ENCODE measurements at regions not wholly inside any gene's neighbourhood (a gene's known extent, or its start where the extent isn't known, plus 50 kb on each side); places are given as distances from the start of the nearest gene placed in this dataset.

DNA sequence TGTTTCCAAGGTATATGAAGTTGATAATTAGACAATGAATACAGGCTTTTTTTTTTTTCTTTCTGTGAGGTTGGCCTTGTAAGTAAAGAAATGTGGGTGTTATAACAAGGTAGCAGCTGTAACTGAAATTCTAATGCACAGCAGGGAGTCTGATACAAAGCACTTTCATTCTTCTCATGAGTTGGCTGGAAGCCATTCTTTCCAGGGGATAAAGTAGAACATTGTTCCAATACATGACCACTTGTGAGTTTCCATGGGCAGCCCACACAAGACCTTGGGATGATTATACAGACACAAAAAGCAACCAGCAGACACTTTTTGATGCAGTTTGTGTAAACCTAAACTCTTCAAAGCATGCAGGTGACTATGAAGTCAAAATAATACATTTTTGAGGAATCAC is 1785.9 kb upstream of the WWC1 start:
- in situ Hi-C loops (cut with MboI; ENCODE audit: low pct_unique_long_range_greater_than_20kb, low sequenced_read_pairs): no loop called here

DNA sequence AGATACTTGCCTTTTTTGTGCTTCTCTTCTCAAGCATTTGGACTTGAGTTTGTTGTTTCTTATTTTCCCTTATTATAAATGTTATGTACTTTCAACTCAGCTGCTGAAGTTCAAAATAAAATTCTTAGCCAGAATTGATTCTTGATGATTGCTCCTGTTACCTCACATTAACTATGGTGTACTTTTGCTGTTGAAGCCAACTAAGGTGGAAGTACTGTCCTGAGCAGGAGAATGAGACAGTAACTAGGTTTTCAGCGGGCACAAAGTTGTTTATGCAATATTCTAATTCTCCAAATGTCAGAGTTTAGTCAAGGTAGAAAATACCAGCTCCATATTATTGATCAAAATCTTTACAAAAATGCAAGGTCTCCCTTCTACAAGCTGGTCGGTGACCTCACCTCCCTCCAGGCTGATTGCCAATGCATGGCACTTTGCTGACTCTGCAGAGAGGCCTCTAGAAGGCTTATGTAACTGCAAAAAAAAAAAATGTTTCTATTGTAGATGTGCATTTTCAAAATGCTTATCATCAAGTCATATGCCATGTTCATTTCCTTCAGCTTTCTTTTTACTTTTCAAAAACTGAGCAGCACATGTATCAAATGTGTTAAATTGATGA is 1783.5 kb upstream of the WWC1 start:
- DNase-seq: no peak
- in situ Hi-C loops (cut with MboI; ENCODE audit: low pct_unique_long_range_greater_than_20kb, low sequenced_read_pairs): no loop called here

More for the DNA sequence above, 1785.9 kb upstream of the WWC1 start:
- DNase-seq: no peak

DNA sequence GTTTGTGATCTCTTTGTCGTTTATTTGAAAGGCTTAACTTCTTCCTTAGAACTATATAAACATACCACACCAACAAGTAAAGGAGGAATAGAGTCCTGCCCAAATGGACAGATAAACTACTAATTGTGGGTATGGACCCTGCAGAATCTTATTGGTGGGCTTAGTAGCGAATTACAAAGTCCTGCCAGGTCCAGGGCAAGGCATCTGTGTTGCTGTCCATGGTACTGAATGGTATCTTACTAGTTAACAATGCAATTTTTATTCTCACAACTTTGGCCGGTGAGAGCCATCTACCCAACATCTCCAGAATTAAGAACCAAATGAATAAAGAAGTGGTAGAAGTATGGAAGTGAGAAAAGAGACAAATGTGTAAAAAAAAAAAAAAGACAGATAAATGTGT is 1782.4 kb upstream of the WWC1 start:
- in situ Hi-C loops (cut with MboI; ENCODE audit: low pct_unique_long_range_greater_than_20kb, low sequenced_read_pairs): no loop called here
- DNase-seq: peak; percentile 6

- in situ Hi-C loops (cut with MboI; ENCODE audit: low pct_unique_long_range_greater_than_20kb, low sequenced_read_pairs): no loop called here
- no peak for DNase-seq
Measured at GRCh38 chr5:166517976-166518375, 1773.5 kb upstream of the WWC1 start.

- no peak for DNase-seq
- in situ Hi-C loops (cut with MboI; ENCODE audit: low pct_unique_long_range_greater_than_20kb, low sequenced_read_pairs): no loop called here
Measured at GRCh38 chr5:166523206-166523605, 1768.2 kb upstream of the WWC1 start.

DNA sequence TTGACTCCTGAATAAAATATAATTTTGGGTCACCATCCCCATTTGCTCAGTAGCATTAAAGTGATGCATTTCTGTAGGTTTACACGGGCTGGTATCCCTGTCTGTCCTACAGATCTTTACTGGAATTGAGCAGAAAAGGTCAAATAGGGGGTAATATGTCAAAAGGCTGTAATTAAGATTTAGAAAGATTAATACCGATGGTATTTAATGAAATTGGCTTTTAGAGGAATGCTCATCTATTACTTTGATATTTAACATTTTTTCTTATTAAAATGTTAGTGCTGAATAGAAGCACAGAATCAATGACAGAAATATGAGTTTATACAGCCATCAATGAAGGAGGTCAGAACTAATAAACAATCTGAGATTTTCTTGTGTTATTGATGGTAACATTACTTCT is 1762.2 kb upstream of the WWC1 start:
- no peak for DNase-seq
- in situ Hi-C loops (cut with MboI; ENCODE audit: low pct_unique_long_range_greater_than_20kb, low sequenced_read_pairs): no loop called here

DNA sequence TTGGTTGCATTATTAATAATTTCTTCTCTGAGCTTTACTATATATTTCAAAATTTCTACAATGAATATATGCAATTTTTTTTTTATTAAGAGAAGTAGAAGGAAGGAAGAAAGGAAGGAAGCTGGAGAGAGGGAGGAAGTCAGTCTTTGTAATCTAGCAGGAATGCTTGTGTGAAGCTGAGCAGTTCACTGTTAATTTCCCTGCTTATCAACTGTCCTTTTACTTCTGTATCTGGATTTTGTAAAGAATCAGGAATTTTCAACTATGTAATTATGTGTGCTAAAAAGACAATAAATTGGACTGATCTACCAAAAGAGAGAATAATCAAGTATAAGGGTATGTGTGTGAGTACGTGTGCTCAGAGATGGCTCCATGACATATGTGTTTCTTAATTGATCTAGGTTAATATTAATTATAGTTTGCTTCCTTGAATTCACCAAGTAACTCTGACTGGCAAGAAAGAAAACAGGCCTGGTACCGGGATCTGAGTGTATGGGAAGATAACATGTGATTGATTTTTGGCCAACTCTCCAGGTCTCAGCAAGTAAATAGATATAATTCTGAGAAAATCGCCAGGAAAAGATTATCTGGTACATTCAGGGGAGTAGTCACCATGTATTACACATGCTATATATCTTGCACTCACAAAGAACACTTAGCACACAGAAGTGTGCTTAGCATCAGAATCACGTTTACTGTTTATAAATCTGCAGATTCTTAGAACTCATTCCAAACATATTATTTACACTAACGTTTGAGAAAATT is 1758.8 kb upstream of the WWC1 start:
- no peak for DNase-seq
- in situ Hi-C loops (cut with MboI; ENCODE audit: low pct_unique_long_range_greater_than_20kb, low sequenced_read_pairs): no loop called here

DNA sequence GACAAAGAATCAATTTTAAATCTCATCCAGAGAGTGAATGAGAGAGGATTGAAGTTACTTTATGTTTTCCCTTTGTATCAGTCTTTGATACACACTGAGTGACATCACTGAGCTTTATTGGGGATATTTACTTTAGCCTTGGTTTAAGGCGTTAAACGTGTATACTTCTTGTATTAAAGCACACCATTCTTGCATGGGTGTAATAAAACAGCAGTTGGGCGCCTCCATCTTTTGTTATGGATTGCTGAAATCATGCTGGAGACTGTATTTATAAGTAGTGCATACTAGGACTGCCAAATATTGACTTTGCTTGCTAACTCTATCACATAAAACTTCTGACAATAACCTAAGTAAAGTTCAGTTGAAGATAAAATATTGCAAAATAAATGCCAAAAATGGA is 1755.8 kb upstream of the WWC1 start:
- in situ Hi-C loops (cut with MboI; ENCODE audit: low pct_unique_long_range_greater_than_20kb, low sequenced_read_pairs): no loop called here
- no peak for DNase-seq

DNA sequence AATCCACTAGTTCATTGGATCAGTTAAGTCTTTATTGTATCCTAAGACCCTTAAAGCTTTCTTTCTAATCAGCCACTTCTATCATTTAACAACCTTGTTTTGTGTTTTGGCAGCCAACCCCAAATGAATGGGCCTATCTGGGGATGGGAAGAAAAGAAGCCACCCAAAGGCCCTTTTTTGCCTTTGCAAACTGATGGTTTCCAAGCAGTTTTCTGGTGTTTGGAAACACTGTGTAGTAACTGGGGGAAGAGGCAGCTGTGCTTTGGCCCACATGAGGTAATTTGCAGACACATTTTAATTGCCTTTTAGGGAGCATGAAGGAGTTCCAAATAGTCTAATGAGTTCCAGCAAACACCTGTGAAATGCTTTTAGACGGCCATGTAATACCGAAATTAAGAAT is 1751.3 kb upstream of the WWC1 start:
- in situ Hi-C loops (cut with MboI; ENCODE audit: low pct_unique_long_range_greater_than_20kb, low sequenced_read_pairs): no loop called here
- DNase-seq: no peak

- in situ Hi-C loops (cut with MboI; ENCODE audit: low pct_unique_long_range_greater_than_20kb, low sequenced_read_pairs): no loop called here
- DNase-seq: no peak
Measured at GRCh38 chr5:166551384-166551783, 1740.1 kb upstream of the WWC1 start.

- in situ Hi-C loops (cut with MboI; ENCODE audit: low pct_unique_long_range_greater_than_20kb, low sequenced_read_pairs): no loop called here
- no peak for DNase-seq
Measured at GRCh38 chr5:166553778-166554177, 1737.7 kb upstream of the WWC1 start.

- no peak for DNase-seq
- in situ Hi-C loops (cut with MboI; ENCODE audit: low pct_unique_long_range_greater_than_20kb, low sequenced_read_pairs): no loop called here
Measured at GRCh38 chr5:166561759-166562158, 1729.7 kb upstream of the WWC1 start.

DNA sequence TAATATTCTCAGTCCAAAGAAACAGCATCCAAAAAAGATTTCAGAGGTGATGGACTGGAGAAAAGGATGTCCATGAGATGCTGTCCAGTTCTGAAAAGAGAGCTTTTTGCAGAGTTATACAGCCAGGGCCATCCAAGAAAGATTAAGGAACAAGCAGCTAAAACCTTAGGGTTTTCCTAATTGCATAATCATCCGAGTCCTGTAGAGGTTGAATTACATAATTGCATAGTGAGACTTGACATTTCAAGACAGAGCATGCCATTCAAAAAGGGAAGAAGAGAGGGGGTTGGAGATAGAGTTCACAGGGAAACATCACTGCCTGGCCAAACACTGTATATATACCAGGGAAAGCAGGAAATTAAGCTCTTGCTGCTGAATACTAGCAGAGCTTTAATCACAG is 1729.2 kb upstream of the WWC1 start:
- in situ Hi-C loops (cut with MboI; ENCODE audit: low pct_unique_long_range_greater_than_20kb, low sequenced_read_pairs): no loop called here
- peak; percentile 1 for DNase-seq

DNA sequence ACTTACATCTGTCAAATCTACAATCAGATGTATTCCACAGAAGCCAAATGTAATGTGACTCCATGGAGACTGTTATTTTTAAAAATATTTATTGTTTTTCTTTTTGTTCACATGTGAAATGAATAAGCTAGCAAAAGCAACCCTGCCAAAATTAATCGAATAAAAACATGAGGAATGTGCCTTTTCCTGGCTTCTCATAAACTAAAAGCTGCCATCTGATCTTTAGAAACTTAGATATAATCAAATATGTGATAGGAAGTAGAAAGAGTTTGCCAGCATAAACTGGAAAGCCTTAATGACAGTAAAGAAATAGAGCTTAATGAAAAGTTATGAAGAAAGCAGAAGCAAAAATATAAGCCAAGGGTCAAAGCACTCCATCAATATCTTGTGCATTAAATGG is 1724.7 kb upstream of the WWC1 start:
- in situ Hi-C loops (cut with MboI; ENCODE audit: low pct_unique_long_range_greater_than_20kb, low sequenced_read_pairs): no loop called here
- DNase-seq: no peak

- DNase-seq: no peak
- in situ Hi-C loops (cut with MboI; ENCODE audit: low pct_unique_long_range_greater_than_20kb, low sequenced_read_pairs): no loop called here
Measured at GRCh38 chr5:166570865-166571264, 1720.6 kb upstream of the WWC1 start.

- in situ Hi-C loops (cut with MboI; ENCODE audit: low pct_unique_long_range_greater_than_20kb, low sequenced_read_pairs): no loop called here
- DNase-seq: no peak
Measured at GRCh38 chr5:166571668-166572067, 1719.8 kb upstream of the WWC1 start.

DNA sequence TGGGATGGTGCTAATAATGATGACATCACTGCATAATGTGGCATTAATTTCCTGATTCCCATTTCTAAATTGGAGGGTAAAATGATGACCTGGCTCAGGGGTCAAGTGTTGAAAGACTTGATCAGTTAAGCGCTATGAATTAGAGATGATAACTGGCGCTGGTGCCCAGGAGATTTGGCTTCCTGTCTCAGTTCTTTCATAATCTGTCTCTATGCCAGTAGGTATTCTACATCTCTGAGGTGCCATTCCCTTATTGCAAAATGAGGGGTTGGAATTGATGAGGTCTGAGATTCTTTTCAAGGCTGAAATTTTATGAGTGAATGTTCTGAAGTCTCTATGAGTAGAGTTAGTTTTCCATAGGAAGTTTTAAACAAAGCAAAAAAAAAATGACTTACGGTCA is 1715.1 kb upstream of the WWC1 start:
- in situ Hi-C loops (cut with MboI; ENCODE audit: low pct_unique_long_range_greater_than_20kb, low sequenced_read_pairs): no loop called here
- no peak for DNase-seq

DNA sequence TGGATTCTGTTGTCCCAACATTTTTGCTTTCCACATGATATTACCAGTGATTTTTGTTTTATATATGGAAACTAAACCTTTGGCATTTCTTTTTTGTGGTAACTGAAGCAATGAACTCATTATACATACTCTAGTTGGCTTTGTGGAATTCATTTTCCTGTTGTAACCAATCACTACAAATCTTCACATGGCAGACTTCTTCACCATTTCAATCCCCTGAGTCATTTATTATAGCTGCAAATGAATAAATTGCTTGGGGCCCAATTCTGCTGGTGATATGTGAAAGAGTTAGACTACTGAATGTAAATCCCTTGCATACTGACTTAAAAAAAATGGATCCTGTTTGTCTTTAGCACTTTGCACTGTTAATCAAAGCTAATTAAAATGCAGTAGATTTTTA is 1709.6 kb upstream of the WWC1 start:
- in situ Hi-C loops (cut with MboI; ENCODE audit: low pct_unique_long_range_greater_than_20kb, low sequenced_read_pairs): no loop called here
- DNase-seq: no peak

DNA sequence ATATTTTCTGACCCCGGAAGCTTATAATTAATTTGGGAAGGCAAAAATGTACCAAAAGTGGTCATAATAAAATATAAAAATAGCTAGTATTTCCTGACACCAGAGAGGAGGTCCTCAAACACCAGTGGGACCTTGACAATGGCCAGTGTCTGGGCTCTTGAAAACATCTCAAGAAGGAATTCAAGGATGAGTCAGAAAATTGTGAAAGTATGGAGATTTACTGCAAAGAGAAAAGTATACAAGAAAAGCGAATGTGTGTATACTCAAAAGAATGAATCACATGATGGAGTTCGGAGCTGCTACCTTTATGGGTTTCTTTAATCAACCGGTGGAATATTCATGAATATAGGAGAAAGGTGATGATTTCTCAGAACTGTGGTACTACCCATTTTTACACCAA is 1709.0 kb upstream of the WWC1 start:
- DNase-seq: no peak
- in situ Hi-C loops (cut with MboI; ENCODE audit: low pct_unique_long_range_greater_than_20kb, low sequenced_read_pairs): no loop called here

DNA sequence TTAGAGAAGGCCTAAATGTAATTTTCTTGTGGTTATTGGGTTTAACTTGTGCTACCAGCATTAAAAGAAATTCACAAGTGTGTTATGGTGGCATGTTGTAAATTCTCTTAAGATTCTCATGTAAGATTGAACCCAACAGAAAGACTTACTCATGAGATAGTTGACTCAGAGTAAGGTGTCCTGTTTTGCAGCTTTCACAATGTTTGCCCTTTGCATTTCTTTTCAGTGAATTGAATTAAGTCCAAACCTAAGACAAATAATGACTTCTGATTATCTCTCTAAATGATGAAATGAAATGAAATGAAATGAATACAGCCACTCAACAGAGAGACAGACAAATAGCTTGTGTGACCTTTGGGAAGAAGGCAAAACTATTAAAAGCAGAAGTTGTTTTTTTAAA is 1696.9 kb upstream of the WWC1 start:
- no peak for DNase-seq
- in situ Hi-C loops (cut with MboI; ENCODE audit: low pct_unique_long_range_greater_than_20kb, low sequenced_read_pairs): no loop called here

DNA sequence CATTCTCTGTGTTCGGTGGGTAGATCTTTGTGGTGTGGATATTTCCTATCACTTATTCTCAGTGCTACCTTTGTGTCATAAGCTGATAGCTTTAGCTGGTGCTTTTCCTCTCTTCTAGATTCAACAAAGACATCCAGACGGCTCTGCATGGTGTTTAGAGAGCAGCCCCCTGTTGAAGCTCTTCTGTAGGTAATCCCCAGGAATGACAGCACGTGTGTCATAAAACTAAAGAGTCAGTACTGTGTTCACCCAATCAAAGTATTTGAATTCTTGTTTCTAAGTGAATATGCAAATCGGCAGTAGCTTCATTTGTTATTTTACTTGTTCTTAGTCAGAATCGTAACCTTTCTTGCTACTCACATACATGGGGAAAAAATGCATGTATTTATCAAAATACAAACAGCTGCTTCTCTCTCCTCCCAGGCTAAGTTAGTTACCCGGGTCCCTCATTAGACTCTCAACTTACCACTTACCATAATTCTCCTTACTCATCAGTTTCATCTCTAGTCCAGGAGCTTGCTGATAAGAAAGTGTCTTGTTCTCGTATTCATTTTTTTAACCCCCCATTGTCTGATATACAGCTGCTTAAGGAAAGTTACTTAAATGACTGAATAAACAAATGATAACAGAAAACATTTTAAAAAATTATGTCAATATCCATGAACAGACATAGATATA is 1696.0 kb upstream of the WWC1 start:
- in situ Hi-C loops (cut with MboI; ENCODE audit: low pct_unique_long_range_greater_than_20kb, low sequenced_read_pairs): no loop called here
- no peak for DNase-seq

All from KBM-7 (cell line).